BE2C (cell line): ENCODE measurements at regions not wholly inside any gene's neighbourhood (a gene's known extent, or its start where the extent isn't known, plus 50 kb on each side); places are given as distances from the start of the nearest gene placed in this dataset.

Experiments used
- DNase-seq: peaks from one replicate; pipeline ENCODE4 v3.0.0-alpha.2; 2020
- H3K27me3 ChIP-seq: fragments of 250-450 bp; sonication (Bioruptor Pico); 2 replicates; pipeline ENCODE4 v1.5.1; 2020; ENCODE audit warnings: mild to moderate bottlenecking
- H3K36me3 ChIP-seq: fragments of 250-450 bp; sonication (Bioruptor Pico); 2 replicates; pipeline ENCODE4 v1.5.1; 2020; ENCODE audit warnings: mild to moderate bottlenecking
- H3K4me1 ChIP-seq: fragments of 250-450 bp; sonication (Bioruptor Pico); 2 replicates; pipeline ENCODE4 v1.5.1; 2020
- H3K4me3 ChIP-seq: 2 replicates; pipeline ENCODE4 v1.5.1; 2011; ENCODE audit warnings: low read depth, low read length
- H3K9me3 ChIP-seq: fragments of 250-450 bp; sonication (Bioruptor Pico); 2 replicates; pipeline ENCODE4 v1.5.1; 2020
- CTCF ChIP-seq: IDR thresholded peaks from 2 replicates; pipeline ENCODE4 v1.5.1; 2012; ENCODE audit warnings: mild to moderate bottlenecking, low read depth, low read length

- no peak for DNase-seq
- no peak overlapping the region for H3K4me3 ChIP-seq
- H3K4me1 ChIP-seq: no peaks in the 10 kb centered on the region
- no peaks in the 10 kb centered on the region for H3K9me3 ChIP-seq
- TF ChIP-seq CTCF: peak; percentile 24
- H3K36me3 ChIP-seq: no peaks in the 10 kb centered on the region
- H3K27me3 ChIP-seq: no peaks in the 10 kb centered on the region
Observed at GRCh38 chr4:142917678-142918077, 71.6 kb upstream of the INPP4B start.

GRCh38 chr4:142922720-142923119 lies 76.6 kb upstream of the INPP4B start:
- Histone ChIP-seq H3K9me3 (no peaks in the 10 kb centered on the region), H3K27me3 (no peaks in the 10 kb centered on the region), H3K4me1 (no peaks in the 10 kb centered on the region), H3K4me3 (no peak overlapping the region), H3K36me3 (no peaks in the 10 kb centered on the region)
- no peak for TF ChIP-seq CTCF
- no peak for DNase-seq

- DNase-seq: no peak
- Histone ChIP-seq H3K36me3 (no peaks in the 10 kb centered on the region), H3K4me1 (no peaks in the 10 kb centered on the region), H3K27me3 (no peaks in the 10 kb centered on the region), H3K4me3 (no peak overlapping the region), H3K9me3 (no peaks in the 10 kb centered on the region)
- TF ChIP-seq CTCF: no peak
Observed at GRCh38 chr4:142923619-142924018, 77.5 kb upstream of the INPP4B start.

- Histone ChIP-seq H3K9me3 (no peaks in the 10 kb centered on the region), H3K4me1 (no peaks in the 10 kb centered on the region), H3K4me3 (no peak overlapping the region), H3K36me3 (no peaks in the 10 kb centered on the region), H3K27me3 (no peaks in the 10 kb centered on the region)
- DNase-seq: no peak
- TF ChIP-seq CTCF: no peak
Observed at GRCh38 chr4:142925161-142925560, 79.1 kb upstream of the INPP4B start.

- Histone ChIP-seq H3K27me3 (no peaks in the 10 kb centered on the region), H3K4me3 (no peak overlapping the region), H3K4me1 (no peaks in the 10 kb centered on the region), H3K9me3 (no peaks in the 10 kb centered on the region), H3K36me3 (no peaks in the 10 kb centered on the region)
- no peak for DNase-seq
- TF ChIP-seq CTCF: no peak
Observed at GRCh38 chr4:142927721-142928120, 81.6 kb upstream of the INPP4B start.

- DNase-seq: no peak
- Histone ChIP-seq H3K9me3 (no peaks in the 10 kb centered on the region), H3K4me1 (no peaks in the 10 kb centered on the region), H3K36me3 (no peaks in the 10 kb centered on the region), H3K4me3 (no peak overlapping the region), H3K27me3 (no peaks in the 10 kb centered on the region)
- TF ChIP-seq CTCF: no peak
Observed at GRCh38 chr4:142929526-142929925, 83.4 kb upstream of the INPP4B start.
